ENCODE measurements at regions not wholly inside any gene's neighbourhood (a gene's known extent, or its start where the extent isn't known, plus 50 kb on each side); places are given as distances from the start of the nearest gene placed in this dataset.
"Not testable (repeated sequence)": the region's sequence is repeated elsewhere in the genome, so short reads cannot be mapped to it uniquely, and the experiment has no call there.

GRCh38 chr1:173257805-173258204, 50.7 kb upstream of the TNFSF4 start:
- DNase-seq (ENCODE audit: low spot score): no peak

GRCh38 chr1:173258479-173259264, 51.5 kb upstream of the TNFSF4 start:
- DNase-seq (ENCODE audit: low spot score): no peak

DNA sequence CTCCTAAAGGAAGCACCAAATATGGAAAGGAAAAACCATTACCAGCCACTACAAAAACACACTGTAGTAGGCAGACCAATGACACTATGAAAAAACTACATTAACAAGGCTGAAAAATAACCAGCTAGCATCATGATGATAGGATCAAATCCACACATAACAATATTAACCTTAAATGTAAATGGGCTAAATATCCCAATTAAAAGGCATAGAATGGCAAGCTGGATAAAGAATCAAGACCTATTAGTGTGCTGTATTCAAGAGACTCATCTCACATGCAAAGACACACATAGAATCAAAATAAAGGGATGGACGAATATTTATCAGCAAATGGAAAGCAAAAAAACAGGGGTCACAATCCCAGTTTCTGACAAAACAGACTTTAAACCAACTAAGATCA, 53.2 kb upstream of the TNFSF4 start:
- DNase-seq (ENCODE audit: low spot score): not testable (repeated sequence)

- no peak for DNase-seq (ENCODE audit: low spot score)
Measured at GRCh38 chr1:173266841-173267240, 59.7 kb upstream of the TNFSF4 start.

GRCh38 chr1:173267453-173267945, 60.4 kb upstream of the TNFSF4 start:
- no peak for DNase-seq (ENCODE audit: low spot score)

DNA sequence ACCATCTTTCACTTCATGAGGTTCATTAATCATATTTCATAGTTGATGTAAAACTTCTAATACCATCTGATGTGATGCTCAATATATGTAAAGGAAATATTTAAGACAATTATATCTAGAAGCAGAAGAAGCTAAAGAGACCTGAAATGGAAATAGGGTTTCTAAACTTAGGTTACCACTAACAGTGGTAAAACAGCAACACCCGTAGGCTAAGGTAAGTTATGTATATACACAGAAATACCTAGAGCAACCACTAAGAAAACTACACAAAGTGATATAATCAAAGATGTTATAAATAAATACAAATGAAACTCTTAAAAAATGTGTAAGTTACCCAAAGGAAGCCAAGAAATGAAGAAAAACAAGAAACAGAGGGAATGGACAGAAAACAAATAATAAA, 61.1 kb upstream of the TNFSF4 start:
- no peak for DNase-seq (ENCODE audit: low spot score)

- DNase-seq (ENCODE audit: low spot score): no peak
Measured at GRCh38 chr1:173268786-173269277, 61.7 kb upstream of the TNFSF4 start.

DNA sequence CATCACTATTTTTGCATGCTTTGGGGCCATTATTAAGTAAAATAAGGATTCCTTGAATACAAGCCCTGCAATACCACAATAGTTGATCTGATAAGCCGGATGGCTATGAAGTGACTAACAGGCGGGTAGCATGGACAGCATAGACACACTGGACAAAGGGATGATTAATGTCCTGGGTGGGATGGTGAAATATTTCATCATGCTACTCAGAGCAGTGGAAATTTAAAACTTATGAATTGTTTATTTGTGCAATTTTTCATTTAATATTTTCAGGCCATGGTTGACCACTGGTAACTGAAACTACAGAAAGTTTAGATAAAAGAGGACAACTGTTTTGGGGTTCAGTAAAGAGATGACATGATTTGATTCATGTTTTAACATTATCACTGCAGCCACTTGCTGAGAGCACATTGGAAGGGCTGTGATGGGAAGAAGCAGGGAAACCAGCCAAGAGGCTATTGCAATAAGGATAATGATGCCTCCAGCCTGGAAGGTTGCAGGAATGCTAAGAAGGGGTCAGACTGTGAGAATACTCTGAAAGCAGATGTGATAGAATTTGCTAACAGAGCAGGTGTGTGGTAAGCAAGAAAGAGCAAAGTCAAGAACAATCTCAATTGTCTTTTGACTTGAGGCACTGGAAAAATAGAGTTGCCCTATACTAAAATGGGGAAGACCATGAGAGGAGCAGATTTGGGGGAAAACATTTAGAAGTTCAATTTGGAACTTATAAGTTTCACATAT, 62.5 kb upstream of the TNFSF4 start:
- DNase-seq (ENCODE audit: low spot score): peak; percentile 53

DNA sequence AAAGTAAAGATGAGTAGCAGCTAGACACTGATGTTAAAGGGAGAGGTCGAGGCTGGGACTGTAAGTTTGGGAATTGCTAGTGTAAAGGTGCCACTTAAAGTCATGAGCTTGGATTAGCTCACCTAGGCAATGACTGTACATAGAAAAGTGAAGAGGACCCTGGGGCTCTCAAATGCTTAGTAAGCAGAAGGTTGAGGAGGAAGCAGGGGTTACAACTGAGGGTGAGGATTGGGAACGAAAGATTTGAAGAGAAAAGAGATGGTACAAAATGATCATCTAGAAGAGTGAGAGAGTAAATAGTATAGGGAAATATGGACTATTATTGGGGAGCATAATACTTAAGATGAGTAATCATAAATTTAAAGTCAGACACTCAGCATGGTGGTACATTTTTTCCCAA, 63.1 kb upstream of the TNFSF4 start:
- no peak for DNase-seq (ENCODE audit: low spot score)

DNA sequence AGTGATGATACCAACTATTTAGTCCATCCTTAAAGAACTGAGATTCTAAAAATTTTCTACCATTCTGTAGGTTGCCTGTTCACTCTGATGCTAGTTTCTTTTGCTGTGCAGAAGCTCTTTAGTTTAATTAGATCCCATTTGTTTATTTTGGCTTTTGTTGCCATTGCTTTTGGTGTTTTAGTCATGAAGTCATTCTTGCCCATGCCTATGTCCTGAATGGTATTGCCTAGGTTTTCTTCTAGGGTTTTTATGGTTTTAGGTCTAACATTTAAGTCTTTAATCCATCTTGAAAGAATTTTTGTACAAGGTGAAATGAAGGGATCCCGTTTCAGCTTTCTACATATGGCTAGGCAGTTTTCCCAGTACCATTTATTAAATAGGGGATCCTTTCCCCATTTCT, 63.9 kb upstream of the TNFSF4 start:
- DNase-seq (ENCODE audit: low spot score): not testable (repeated sequence)

DNA sequence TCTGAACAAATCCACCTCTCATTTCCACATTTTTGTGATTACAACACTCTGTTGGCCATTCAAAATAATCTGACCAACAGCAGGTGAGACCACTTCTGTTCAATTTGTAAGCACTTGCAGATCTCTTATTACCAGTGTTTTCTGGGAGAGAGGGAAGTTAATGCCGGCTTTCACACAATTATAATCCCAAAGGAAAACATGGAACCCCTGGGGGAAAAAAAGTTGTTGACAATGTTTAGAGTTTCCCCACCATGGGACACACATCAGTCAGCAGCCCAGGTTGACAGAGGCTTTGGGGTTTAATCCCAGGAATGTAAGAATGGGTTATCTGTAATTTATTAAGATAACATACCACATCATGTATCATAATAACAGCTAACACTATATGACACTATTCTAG, 68.4 kb upstream of the TNFSF4 start:
- DNase-seq (ENCODE audit: low spot score): no peak

- no peak for DNase-seq (ENCODE audit: low spot score)
Measured at GRCh38 chr1:173276922-173277800, 70.0 kb upstream of the TNFSF4 start.

GRCh38 chr1:173280899-173281660, 73.9 kb upstream of the TNFSF4 start:
- no peak for DNase-seq (ENCODE audit: low spot score)

DNA sequence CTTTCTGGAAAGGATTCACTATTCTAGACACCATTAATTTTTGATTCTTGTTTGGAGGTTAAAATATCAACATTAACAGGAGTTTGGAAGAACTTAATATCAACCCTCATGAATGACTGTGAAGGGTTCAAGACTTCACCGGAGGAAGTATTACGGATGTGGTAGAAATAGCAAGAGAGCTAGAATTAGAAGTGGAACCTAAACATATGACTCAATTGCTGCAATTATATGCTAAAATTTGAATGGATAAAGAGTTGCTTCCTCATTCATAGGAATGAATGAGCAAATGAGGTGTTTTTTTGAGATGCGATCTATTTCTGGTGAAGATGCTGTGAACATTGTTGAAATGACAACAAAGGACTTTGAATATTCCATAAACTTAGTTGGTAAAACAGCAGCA, 77.9 kb upstream of the TNFSF4 start:
- no peak for DNase-seq (ENCODE audit: low spot score)

GRCh38 chr1:173287785-173288184, 80.7 kb upstream of the TNFSF4 start:
- no peak for DNase-seq (ENCODE audit: low spot score)

DNA sequence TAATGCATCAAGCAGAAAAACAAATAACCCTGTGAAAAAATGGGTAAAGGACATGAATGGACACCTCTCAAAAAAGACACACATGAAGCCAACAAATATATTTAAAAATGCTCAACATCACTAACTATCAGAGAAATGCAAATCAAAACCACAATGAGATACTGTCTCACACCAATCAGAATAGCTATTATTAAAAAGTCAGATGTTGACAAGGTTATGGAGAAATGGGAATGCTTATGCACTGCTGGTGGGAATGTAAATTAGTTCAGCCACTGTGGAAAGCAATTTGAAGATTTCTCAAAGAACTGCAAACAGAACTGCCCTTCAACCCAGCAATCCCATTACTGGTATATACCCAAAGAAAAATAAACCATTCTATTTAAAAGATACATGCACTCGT, 86.6 kb upstream of the TNFSF4 start:
- DNase-seq (ENCODE audit: low spot score): no peak

DNA sequence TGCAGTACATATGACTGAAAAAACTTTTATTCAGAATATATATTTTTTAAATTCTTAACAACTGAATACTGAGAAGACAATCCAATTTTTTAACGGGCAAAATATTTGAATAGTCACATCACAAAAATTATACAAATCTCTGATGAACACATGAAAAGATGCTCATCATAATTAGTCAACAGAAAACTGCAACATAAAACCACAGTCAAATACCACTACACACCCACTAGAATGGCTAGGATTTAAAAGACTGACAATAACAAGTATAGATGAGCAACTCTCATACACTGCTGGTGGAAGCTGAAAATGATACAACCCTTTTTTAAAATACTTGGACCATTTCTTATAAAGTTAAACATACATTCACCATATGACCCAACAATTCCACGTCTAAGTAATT, 87.7 kb upstream of the TNFSF4 start:
- DNase-seq (ENCODE audit: low spot score): no peak

DNA sequence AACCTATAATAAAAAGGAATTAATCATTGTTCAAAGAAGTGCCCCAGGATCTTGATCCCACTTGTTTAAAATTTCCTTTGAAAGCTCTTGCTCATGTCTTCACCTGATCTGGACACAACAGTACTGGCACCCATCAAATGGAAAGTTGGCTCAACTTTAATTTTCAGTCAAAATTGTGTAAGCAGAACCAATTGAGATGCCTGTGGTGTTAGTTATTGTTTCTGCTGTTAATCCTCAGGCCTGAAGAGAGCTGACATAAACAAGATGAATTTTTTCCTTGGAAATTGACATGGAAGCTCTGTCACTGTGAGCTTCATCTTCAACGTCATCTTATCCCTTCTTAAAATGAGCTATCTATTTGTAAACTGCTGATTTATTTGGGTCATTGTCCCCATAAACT, 88.3 kb upstream of the TNFSF4 start:
- no peak for DNase-seq (ENCODE audit: low spot score)

DNA sequence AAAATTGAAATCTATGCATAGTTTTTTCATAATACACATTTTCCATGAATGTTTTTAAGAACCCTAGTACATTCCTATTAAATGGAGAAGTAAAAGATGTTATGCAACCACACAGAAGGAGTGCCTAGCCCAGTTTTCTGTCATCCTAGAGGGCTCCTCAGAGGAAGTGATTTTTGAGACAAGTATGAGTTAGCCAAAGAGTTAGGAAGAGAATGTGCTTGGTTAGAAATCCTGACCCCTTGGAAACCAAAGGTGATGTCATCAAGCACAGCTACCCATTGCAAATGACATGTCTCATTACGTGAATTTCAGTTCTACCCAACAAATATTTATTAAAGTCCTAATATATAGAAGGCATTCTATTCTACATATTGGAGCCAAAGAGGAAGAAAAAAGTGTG, 88.9 kb upstream of the TNFSF4 start:
- DNase-seq (ENCODE audit: low spot score): no peak

DNA sequence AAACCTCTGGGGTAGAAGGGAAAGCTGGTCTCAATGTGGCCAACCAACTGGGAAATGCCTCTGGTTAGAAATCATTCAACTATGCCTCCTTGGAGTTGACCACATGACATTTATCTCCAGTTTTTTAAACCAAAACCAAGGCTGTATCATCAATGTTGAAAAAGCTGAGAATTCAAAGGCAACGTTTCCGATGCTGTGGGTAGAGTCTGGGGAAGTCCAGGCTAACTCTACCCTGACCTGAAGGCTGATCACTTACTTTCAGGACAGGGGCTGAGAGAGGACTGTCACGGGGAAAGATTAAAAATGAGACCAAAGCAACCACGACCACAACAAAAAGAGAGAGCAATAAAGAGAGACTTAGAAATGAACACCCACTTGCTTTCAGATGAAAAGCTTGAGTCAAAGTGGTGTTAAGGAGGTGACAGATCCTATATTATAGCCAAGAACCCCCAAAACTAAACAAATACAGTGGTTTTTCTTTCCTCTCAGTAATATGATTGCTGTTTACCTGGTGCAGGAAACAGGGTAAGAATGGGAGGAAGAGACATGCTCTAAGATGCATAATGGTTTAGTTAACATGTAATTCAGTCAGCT, 90.8 kb upstream of the TNFSF4 start:
- DNase-seq (ENCODE audit: low spot score): no peak
